HFF-Myc (cell line): ENCODE measurements at regions not wholly inside any gene's neighbourhood (a gene's known extent, or its start where the extent isn't known, plus 50 kb on each side); places are given as distances from the start of the nearest gene placed in this dataset.
"Not testable (repeated sequence)": the region's sequence is repeated elsewhere in the genome, so short reads cannot be mapped to it uniquely, and the experiment has no call there.

Source experiments
- DNase-seq: peaks from one replicate; pipeline ENCODE4 v3.0.0-alpha.2; 2011; ENCODE audit warnings: low read depth; ENCODE audit errors: extremely low read depth
- H3K4me3 ChIP-seq: replicated peaks from 2 replicates; pipeline ENCODE4 v1.5.1; 2011; ENCODE audit warnings: low read depth, mild to moderate bottlenecking, control low read depth, low read length
- CTCF ChIP-seq: IDR thresholded peaks from 2 replicates; pipeline ENCODE4 v1.5.1; 2012; ENCODE audit warnings: mild to moderate bottlenecking, low read depth, low read length, control low read depth; ENCODE audit errors: missing control alignments

GRCh38 chr16:62805221-62805857 lies 769.1 kb upstream of the CDH8 start:
- TF ChIP-seq CTCF, result no peak
- no peak for DNase-seq
- H3K4me3 ChIP-seq, result no peak overlapping the region

GRCh38 chr16:62794724-62795123 lies 758.5 kb upstream of the CDH8 start:
- H3K4me3 ChIP-seq, result no peak overlapping the region
- DNase-seq, result no peak

GRCh38 chr16:62780081-62780480 lies 743.8 kb upstream of the CDH8 start:
- DNase-seq, H3K4me3 ChIP-seq: not testable (repeated sequence)

More at GRCh38 chr16:62794724-62795123, 758.5 kb upstream of the CDH8 start:
- TF ChIP-seq CTCF, result no peak

GRCh38 chr16:62764572-62764971 lies 728.3 kb upstream of the CDH8 start:
- H3K4me3 ChIP-seq, result no peak overlapping the region
- no peak for DNase-seq
- TF ChIP-seq CTCF, result no peak

- DNase-seq, result no peak
Measured at GRCh38 chr16:62760398-62760797, 724.2 kb upstream of the CDH8 start.

GRCh38 chr16:62755938-62756337 lies 719.7 kb upstream of the CDH8 start:
- no peak for TF ChIP-seq CTCF
- no peak for DNase-seq
- H3K4me3 ChIP-seq, result no peak overlapping the region

More at GRCh38 chr16:62760398-62760797, 724.2 kb upstream of the CDH8 start:
- TF ChIP-seq CTCF, result no peak
- H3K4me3 ChIP-seq, result no peak overlapping the region

- no peak overlapping the region for H3K4me3 ChIP-seq
- TF ChIP-seq CTCF, result no peak
- DNase-seq, result no peak
Measured at GRCh38 chr16:62752854-62753253, 716.6 kb upstream of the CDH8 start.
